DOHH2 (cell line): ENCODE measurements at regions not wholly inside any gene's neighbourhood (a gene's known extent, or its start where the extent isn't known, plus 50 kb on each side); places are given as distances from the start of the nearest gene placed in this dataset.

Experiments
- H3F3A ChIP-seq: fragments of 200-600 bp; sonication (generic), shearing (Covaris generic); 2 replicates; pipeline ENCODE4 v1.6.0; 2016; ENCODE audit warnings: antibody characterized with exemption, mild to moderate bottlenecking; ENCODE audit not compliant: control insufficient read depth, insufficient read depth
- H3K27ac ChIP-seq: fragments of 200-600 bp; sonication (generic); 2 replicates; pipeline ENCODE4 v1.5.1; 2014; ENCODE audit warnings: low read depth, mild to moderate bottlenecking, low read length, moderate library complexity
- H3K27me3 ChIP-seq: fragments of 200-600 bp; sonication (generic); 2 replicates; pipeline ENCODE4 v1.6.1; 2014; ENCODE audit warnings: mild to moderate bottlenecking, low read length, mixed read lengths; ENCODE audit not compliant: control insufficient read depth
- H3K36me3 ChIP-seq: fragments of 200-600 bp; sonication (generic); 2 replicates; pipeline ENCODE4 v1.6.1; 2014; ENCODE audit warnings: mild to moderate bottlenecking, low read length, moderate library complexity, mixed read lengths; ENCODE audit not compliant: control insufficient read depth
- H3K4me1 ChIP-seq: fragments of 200-600 bp; sonication (generic); 2 replicates; pipeline ENCODE4 v1.6.1; 2014; ENCODE audit warnings: mild to moderate bottlenecking, low read length, mixed read lengths; ENCODE audit not compliant: control insufficient read depth
- H3K4me2 ChIP-seq: fragments of 200-600 bp; sonication (generic); 2 replicates; pipeline ENCODE4 v1.6.0; 2014; ENCODE audit warnings: mild to moderate bottlenecking, low read length, moderate library complexity
- H3K4me3 ChIP-seq: fragments of 200-600 bp; sonication (generic); 2 replicates; pipeline ENCODE4 v1.5.1; 2014; ENCODE audit warnings: mild to moderate bottlenecking, low read length, mixed read lengths
- H3K79me2 ChIP-seq: fragments of 200-600 bp; sonication (generic); 2 replicates; pipeline ENCODE4 v1.6.1; 2014; ENCODE audit warnings: mild to moderate bottlenecking, low read length, mixed read lengths; ENCODE audit not compliant: control insufficient read depth
- H3K9me2 ChIP-seq: fragments of 200-600 bp; sonication (generic); replicated peaks from 2 replicates; pipeline ENCODE4 v1.6.1; 2014; ENCODE audit warnings: mild to moderate bottlenecking, low read length, mixed read lengths; ENCODE audit not compliant: control insufficient read depth
- H3K9me3 ChIP-seq: fragments of 200-600 bp; sonication (generic); 2 replicates; pipeline ENCODE4 v1.6.1; 2014; ENCODE audit warnings: antibody characterized with exemption, low read length, mixed read lengths; ENCODE audit not compliant: control insufficient read depth, insufficient read depth
- H4K20me1 ChIP-seq: fragments of 200-600 bp; sonication (generic); 2 replicates; pipeline ENCODE4 v1.6.0; 2014; ENCODE audit warnings: low read depth, mild to moderate bottlenecking, antibody characterized with exemption, low read length, moderate library complexity; ENCODE audit not compliant: control insufficient read depth, insufficient read depth
- EZH2phosphoT487 ChIP-seq: fragments of 200-600 bp; sonication (generic); IDR thresholded peaks from 2 replicates; pipeline ENCODE4 v1.6.1; 2017; ENCODE audit warnings: borderline replicate concordance, mild to moderate bottlenecking, antibody characterized with exemption, low read length, moderate library complexity, mixed read lengths
- TF ChIP-seq, protein P1 (sequence below): fragments of 200-600 bp; sonication (generic); IDR thresholded peaks from one replicate; pipeline ENCODE4 v1.5.1; 2014; ENCODE audit warnings: antibody characterized with exemption, mild to moderate bottlenecking, low read depth, low read length; ENCODE audit not compliant: poor library complexity, severe bottlenecking

DNA sequence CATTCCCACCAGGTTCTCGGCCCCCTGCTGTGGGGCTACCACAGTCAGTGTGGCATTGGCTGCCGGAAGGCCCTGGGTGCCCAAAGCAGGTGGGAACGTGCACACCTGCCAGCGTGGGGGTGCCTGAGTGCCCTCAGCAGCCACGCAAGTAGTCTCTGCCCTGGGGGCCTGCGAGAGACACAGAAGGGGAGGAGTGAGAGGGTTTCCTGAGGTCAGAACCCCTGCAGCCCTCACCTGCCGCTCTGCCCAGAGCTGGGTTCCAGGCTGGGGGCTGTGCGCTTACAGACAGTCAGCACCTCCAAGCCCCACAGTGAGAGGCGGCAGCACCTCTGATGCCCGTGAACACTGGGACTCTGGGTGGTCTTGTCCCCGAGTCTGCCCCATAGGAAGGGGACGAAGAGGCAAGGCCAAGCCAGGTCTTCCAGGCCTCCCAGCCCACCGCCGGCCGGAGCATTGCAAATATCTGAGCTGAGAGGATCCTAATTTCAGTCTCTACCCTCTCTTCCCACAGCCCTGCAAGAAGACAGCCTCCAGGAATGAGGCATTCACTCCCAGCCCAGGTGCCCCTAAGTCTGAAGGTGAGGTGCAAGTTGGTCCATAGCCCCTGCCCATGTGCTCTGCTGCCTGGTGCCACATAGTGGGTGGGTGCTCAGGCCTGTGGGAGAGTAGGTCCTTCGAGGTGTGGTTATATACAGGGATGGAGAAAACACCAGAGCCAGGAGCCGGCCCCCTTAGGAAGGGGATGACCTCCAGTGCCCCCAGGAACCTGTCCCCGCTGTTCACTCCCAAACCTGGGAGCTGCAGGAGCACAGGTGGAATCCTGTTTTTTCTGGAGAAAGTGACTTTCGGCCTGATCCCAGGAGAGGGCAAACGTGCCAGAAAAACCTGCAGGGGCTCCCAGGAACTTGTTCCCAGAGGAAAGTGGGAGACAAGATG is 291.1 kb upstream of the RTL1 start:
- Histone ChIP-seq H3K9me3 (no peaks in the 10 kb centered on the region), H3K27me3 (no peaks in the 10 kb centered on the region), H3K27ac (no peak overlapping the region), H3K4me3 (no peak overlapping the region), H3K36me3 (no peaks in the 10 kb centered on the region), H3K4me2 (no peak overlapping the region), H3K4me1 (no peaks in the 10 kb centered on the region), H3K79me2 (no peaks in the 10 kb centered on the region), H3F3A (no peaks in the 10 kb centered on the region), H4K20me1 (no peaks in the 10 kb centered on the region), H3K9me2 (no peaks in the 10 kb centered on the region)
- TF ChIP-seq, protein P1, sequence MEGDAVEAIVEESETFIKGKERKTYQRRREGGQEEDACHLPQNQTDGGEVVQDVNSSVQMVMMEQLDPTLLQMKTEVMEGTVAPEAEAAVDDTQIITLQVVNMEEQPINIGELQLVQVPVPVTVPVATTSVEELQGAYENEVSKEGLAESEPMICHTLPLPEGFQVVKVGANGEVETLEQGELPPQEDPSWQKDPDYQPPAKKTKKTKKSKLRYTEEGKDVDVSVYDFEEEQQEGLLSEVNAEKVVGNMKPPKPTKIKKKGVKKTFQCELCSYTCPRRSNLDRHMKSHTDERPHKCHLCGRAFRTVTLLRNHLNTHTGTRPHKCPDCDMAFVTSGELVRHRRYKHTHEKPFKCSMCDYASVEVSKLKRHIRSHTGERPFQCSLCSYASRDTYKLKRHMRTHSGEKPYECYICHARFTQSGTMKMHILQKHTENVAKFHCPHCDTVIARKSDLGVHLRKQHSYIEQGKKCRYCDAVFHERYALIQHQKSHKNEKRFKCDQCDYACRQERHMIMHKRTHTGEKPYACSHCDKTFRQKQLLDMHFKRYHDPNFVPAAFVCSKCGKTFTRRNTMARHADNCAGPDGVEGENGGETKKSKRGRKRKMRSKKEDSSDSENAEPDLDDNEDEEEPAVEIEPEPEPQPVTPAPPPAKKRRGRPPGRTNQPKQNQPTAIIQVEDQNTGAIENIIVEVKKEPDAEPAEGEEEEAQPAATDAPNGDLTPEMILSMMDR: no peak
- no peak for TF ChIP-seq EZH2phosphoT487

DNA sequence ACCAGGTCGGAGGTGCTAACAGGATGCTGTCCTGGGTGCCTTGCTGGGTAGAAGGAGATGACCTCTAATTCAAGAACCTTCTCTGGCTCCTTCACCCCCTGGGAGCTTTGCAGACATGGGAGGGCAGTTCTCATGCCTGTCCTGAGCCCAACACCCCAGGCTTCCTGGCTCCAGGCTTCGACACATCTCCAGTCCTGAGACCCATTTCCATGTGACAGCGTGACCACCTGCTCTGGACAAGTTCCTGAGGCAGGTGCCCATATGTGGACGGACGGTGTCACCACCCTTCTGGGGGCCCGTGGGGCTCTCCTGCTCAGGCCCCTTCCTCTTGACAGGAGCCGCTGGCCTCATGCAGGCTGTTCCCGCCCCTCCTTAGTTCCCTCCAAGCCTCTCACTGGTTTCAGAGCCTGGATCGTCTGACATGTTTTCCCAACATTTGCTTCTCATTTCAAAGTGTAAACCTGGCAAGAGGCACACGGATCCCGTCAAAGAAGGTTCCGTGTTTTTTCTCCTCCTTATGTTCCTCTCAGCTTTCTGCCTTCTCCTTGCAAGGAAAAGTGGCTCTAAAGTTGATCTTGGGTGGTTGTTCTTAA is 291.9 kb upstream of the RTL1 start:
- H3K79me2 ChIP-seq: no peaks in the 10 kb centered on the region
- TF ChIP-seq, protein P1: no peak
- no peak for TF ChIP-seq EZH2phosphoT487
- no peaks in the 10 kb centered on the region for H3K9me3 ChIP-seq
- H3F3A ChIP-seq: no peaks in the 10 kb centered on the region
- no peak overlapping the region for H3K4me3 ChIP-seq
- H3K9me2 ChIP-seq: no peaks in the 10 kb centered on the region
- H4K20me1 ChIP-seq: no peaks in the 10 kb centered on the region
- H3K27me3 ChIP-seq: no peaks in the 10 kb centered on the region
- no peak overlapping the region for H3K4me2 ChIP-seq
- no peaks in the 10 kb centered on the region for H3K4me1 ChIP-seq
- H3K27ac ChIP-seq: no peak overlapping the region
- H3K36me3 ChIP-seq: no peaks in the 10 kb centered on the region

DNA sequence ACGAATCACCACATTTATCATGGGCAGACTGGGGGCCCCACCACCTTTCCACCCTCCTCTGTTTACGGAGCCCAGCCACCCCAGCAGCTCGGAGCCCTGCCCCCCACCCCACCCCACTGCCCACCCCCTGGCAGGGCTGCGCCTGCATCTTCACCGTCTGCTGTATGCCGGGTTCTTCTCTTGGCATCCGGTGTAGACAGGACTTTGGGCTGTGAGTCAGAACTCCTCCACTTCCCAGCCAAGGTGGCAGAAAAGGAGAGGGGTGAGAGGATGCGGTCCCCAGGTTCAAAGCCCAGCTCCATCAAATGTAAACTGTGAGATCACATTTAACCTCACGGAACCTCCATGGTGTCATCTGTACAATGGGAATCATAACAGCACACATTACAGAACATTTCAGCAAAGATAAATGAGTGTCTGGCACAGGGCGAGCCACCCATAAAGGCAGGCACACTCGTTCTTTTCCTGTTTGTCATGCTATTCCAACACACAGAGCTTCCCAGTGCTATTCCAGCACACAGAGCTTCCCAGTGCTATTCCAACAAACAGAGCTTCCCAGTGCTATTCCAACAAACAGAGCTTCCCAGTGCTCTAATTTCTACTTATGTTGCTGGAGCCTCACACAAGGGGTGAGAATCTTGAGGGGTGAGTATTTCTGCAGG is 292.7 kb upstream of the RTL1 start:
- TF ChIP-seq, protein P1: no peak
- TF ChIP-seq EZH2phosphoT487: no peak
- Histone ChIP-seq H3K79me2 (no peaks in the 10 kb centered on the region), H3K9me2 (no peaks in the 10 kb centered on the region), H3K36me3 (no peaks in the 10 kb centered on the region), H3K4me3 (no peak overlapping the region), H3K9me3 (no peaks in the 10 kb centered on the region), H4K20me1 (no peaks in the 10 kb centered on the region), H3F3A (no peaks in the 10 kb centered on the region), H3K27me3 (no peaks in the 10 kb centered on the region), H3K4me2 (no peak overlapping the region), H3K4me1 (no peaks in the 10 kb centered on the region), H3K27ac (no peak overlapping the region)
